Suprapubic skin (tissue), 4 donors: ENCODE measurements at regions not wholly inside any gene's neighbourhood (a gene's known extent, or its start where the extent isn't known, plus 50 kb on each side); places are given as distances from the start of the nearest gene placed in this dataset.

Experiments
- EP300 ChIP-seq: sonication (generic); formaldehyde crosslinking; IDR thresholded peaks from one replicate; pipeline ENCODE4 v1.6.1; 2017; ENCODE audit warnings: antibody characterized with exemption
- POLR2AphosphoS5 ChIP-seq, 3 donors: sonication (generic); formaldehyde crosslinking; IDR thresholded peaks; one replicate each; pipeline ENCODE4 v1.6.1; 2017; ENCODE audit warnings: antibody characterized with exemption in 3 of 3
- TF ChIP-seq, protein P1 (sequence below), 2 donors: fragments of 200-600 bp in 1 of 2; fragments of 450-650 bp in 1 of 2; sonication (generic) in 1 of 2; IDR thresholded peaks; one replicate each; pipeline ENCODE4 v1.5.1; 2016 to 2019; ENCODE audit warnings: antibody characterized with exemption in 2 of 2, mild to moderate bottlenecking in 1 of 2, moderate library complexity in 1 of 2

DNA sequence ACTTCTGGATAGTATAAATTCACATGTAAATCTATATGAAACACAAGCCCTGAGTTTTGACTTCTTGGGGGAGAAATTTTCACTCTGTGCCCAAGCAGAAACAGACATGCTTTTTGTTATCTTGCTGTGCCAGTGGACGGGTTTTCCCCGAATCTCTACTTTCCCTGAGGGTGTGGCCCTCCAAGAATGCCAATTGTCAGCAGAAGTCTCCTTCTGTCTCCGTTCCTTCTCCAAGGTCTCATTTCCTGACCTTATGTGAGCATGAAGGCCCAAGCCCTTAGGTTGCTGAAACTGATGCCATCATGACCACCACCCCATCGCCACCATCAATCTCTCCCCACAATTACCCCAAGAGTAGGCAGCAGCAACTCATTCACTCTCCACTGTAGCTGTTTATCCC lies 253.8 kb downstream of the XXYLT1 start:
- TF ChIP-seq, protein P1, sequence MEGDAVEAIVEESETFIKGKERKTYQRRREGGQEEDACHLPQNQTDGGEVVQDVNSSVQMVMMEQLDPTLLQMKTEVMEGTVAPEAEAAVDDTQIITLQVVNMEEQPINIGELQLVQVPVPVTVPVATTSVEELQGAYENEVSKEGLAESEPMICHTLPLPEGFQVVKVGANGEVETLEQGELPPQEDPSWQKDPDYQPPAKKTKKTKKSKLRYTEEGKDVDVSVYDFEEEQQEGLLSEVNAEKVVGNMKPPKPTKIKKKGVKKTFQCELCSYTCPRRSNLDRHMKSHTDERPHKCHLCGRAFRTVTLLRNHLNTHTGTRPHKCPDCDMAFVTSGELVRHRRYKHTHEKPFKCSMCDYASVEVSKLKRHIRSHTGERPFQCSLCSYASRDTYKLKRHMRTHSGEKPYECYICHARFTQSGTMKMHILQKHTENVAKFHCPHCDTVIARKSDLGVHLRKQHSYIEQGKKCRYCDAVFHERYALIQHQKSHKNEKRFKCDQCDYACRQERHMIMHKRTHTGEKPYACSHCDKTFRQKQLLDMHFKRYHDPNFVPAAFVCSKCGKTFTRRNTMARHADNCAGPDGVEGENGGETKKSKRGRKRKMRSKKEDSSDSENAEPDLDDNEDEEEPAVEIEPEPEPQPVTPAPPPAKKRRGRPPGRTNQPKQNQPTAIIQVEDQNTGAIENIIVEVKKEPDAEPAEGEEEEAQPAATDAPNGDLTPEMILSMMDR (IDR thresholded peaks at IDR 0.05), result no peak
- no peak for TF ChIP-seq POLR2AphosphoS5 (IDR thresholded peaks at IDR 0.05)
- no peak for TF ChIP-seq EP300
